Superior temporal gyrus (tissue), 1 donor: ENCODE measurements at regions not wholly inside any gene's neighbourhood (a gene's known extent, or its start where the extent isn't known, plus 50 kb on each side); places are given as distances from the start of the nearest gene placed in this dataset.
A peak's percentile ranks its signal among the peaks of the same experiment; 100 is the strongest.
"Not testable (repeated sequence)": the region's sequence is repeated elsewhere in the genome, so short reads cannot be mapped to it uniquely, and the experiment has no call there.

Source experiments
- DNase-seq: peaks from one replicate; pipeline ENCODE4 v3.0.0-alpha.2; 2016; ENCODE audit errors: extremely low spot score

- no peak for DNase-seq
Observed at GRCh38 chrX:9267415-9267814, 197.4 kb upstream of the TBL1X start.

GRCh38 chrX:9269134-9269533 is 195.7 kb upstream of the TBL1X start:
- no peak for DNase-seq

DNA sequence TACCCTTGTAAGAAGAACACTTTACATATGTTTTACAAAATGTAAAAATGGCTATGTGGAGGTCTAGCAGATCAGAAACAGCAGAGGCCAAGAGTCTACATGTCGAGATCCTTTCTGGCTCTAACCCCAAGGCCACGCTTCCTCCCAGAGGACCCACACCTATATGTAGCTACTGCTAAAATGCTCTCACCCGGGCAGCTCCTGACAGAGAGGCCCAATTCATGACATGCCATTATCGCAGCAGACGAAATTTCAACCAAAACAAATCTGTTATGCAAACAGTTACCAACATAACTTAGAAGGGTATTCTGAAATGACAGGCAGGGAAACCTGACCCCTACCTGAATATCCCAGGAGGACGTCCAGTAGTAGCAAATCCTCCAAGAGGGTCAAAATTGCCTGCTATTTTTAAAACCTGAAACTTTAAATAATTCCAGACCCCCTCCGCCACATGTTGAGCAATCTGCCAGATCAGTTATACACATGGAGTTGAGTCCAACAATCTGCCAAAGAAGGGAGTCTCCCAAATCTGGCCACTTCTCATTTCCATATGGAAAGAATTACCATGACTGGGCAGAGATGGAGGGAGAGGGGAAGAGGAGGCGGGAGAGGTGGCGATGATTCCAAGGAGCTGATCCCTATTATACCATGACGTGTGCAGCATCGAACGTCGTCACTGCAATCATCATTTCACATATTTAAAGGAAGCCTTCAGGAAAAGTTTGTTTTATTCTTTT is 192.9 kb upstream of the TBL1X start:
- no peak for DNase-seq

GRCh38 chrX:9273744-9274143 is 191.1 kb upstream of the TBL1X start:
- DNase-seq = no peak

GRCh38 chrX:9278475-9279233 is 186.2 kb upstream of the TBL1X start:
- no peak for DNase-seq

DNA sequence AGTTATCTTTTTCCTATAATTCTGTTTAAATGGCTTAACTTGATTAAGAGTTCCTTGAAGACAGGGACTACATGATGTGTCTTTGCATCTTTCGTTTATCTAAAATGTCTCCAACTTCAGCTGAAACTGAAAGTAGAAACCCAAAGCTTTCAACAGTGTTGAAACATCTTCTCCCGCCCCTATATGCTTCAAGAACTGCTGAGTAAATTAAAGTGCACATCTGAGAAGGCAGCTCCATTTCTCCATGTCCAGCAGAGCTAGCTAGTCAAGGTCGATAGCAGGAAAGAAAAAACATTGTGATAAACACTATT is 185.7 kb upstream of the TBL1X start:
- no peak for DNase-seq

GRCh38 chrX:9280831-9281230 is 184.0 kb upstream of the TBL1X start:
- no peak for DNase-seq

- DNase-seq = no peak
Observed at GRCh38 chrX:9282325-9282724, 182.5 kb upstream of the TBL1X start.

DNA sequence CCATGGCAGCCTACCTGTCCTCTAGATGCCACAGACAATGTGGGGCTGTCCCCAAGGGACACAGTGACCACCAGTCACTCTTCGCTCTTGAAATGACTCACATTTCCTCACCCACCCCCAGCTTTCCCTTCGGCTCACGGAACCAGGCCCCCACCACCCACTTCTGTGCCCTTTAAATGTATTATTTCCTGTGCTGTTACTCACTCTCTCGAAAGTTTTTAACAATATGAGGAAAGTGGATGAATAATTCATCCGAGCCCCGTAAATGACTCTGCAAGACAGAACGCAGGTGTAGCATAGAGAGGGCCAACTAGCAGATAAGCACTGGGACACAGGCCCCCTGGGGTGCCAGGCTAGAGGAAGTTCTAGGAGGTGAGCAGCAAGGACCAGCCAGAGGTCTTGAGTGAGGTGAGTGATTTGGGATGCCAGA is 179.5 kb upstream of the TBL1X start:
- DNase-seq = no peak

DNA sequence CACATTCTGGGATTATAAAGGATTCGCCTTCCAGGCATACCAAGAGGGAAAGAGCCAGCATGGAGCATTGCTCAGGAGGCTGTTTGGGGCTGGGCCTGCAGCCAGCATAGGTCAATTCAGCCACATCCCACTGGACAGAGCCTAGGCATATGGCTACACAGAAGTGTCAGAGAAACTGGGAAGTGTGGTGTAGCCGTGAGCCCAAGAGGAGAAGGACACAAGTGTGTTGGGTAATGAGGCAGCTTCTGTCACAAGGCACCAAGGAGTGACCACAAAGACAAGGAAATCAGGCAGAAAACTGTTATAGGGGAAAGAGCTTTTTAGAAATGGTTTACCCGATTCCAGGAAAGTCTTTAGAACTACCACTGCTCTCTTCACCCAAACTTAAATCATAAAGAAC is 178.6 kb upstream of the TBL1X start:
- DNase-seq = no peak

GRCh38 chrX:9291629-9292028 is 173.2 kb upstream of the TBL1X start:
- DNase-seq = no peak

GRCh38 chrX:9293051-9293496 is 171.8 kb upstream of the TBL1X start:
- DNase-seq = no peak

DNA sequence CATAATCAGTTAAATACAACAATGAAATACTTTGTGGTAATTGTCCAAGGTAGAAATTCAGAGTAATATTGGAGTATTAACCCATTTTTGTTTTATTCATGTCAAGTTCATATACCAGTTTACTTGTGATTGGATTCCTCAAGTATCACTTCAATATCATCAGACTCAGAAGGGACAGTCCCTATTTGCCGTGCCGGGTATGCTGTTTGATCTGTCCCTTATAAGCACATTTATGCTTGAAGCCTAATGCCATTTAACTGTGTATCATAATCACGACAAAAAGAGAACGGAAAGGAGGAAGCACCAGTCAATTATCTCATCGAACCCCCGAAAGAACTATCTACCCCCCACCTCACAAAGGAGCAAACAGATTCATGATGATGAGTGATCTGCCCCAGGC is 171.0 kb upstream of the TBL1X start:
- no peak for DNase-seq

- DNase-seq = no peak
Observed at GRCh38 chrX:9295551-9295950, 169.3 kb upstream of the TBL1X start.

DNA sequence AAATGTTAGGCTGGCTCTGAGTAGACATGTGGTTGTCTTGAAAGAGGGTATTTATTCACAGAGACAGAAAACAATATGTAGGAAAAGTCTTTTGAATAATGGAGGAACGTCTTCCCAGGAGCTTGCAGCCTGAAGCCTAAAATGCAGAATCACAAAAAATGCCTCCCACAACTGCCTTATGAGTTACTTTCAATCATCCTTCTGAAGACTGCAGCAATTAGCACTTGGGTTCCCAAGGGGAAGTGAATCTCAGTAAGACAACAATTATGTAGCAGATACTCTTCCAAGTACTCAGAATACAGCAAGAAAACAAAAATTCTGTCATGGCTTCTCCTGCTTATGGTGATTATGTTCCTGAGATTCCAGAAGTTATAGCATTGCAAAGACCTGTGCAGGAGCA is 166.6 kb upstream of the TBL1X start:
- no peak for DNase-seq

DNA sequence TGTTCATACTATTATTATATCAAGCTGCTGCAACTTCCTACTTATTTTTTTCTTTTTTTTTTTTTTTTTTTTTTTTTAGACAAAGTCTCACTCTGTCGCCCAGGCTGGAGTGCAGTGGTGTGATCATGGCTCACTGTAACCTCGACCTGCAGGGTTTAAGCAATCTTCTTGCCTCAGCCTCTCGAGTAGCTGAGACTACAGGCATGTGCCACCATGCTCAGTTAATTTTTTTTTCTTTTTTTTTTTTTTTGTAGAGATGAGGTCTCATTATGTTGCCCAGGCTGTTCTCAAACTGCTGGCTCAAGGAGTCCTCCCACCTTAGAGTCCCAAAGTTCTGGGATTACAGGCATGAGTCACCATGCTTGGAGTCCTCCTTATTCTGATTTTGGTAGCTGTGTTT is 165.2 kb upstream of the TBL1X start:
- not testable (repeated sequence) for DNase-seq

- DNase-seq = peak; percentile 23
Observed at GRCh38 chrX:9301836-9302235, 163.0 kb upstream of the TBL1X start.

GRCh38 chrX:9302381-9302780 is 162.5 kb upstream of the TBL1X start:
- DNase-seq = peak; percentile 34

- DNase-seq = no peak
Observed at GRCh38 chrX:9308426-9308825, 156.4 kb upstream of the TBL1X start.

- no peak for DNase-seq
Observed at GRCh38 chrX:9310616-9311015, 154.2 kb upstream of the TBL1X start.

DNA sequence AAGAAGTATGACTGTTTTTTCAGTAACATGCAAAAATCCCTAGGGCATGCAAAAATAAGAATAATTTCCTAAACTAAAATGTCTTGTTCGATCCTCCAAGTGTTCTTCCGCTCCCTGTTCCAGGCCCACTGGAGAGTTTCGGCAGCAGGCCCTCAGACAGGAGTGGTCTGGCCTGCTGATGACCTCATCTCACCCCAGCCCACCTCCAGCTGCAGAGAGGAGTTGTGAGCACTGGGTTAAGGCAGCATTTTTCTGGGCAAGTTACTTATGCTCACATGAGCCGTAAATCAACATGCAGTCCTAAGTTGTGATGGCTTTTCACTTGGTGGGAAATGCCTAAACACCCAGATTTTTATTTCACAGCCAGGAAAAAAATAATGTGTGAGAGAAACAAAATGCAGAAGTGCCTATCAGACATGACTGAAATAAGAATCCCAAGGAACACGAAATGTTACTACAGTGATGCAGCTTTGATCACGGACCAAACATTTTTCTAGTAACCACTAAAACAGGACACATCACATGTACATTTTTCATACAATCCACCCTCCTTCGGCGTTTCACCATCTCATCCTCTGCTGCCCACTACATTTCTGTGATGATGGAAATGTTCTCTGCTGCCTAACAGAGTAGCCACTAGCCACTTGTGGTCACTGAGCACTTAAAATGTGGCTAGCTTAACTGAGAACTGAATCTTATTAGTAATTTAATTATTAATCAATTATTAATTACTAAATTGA is 153.3 kb upstream of the TBL1X start:
- no peak for DNase-seq

DNA sequence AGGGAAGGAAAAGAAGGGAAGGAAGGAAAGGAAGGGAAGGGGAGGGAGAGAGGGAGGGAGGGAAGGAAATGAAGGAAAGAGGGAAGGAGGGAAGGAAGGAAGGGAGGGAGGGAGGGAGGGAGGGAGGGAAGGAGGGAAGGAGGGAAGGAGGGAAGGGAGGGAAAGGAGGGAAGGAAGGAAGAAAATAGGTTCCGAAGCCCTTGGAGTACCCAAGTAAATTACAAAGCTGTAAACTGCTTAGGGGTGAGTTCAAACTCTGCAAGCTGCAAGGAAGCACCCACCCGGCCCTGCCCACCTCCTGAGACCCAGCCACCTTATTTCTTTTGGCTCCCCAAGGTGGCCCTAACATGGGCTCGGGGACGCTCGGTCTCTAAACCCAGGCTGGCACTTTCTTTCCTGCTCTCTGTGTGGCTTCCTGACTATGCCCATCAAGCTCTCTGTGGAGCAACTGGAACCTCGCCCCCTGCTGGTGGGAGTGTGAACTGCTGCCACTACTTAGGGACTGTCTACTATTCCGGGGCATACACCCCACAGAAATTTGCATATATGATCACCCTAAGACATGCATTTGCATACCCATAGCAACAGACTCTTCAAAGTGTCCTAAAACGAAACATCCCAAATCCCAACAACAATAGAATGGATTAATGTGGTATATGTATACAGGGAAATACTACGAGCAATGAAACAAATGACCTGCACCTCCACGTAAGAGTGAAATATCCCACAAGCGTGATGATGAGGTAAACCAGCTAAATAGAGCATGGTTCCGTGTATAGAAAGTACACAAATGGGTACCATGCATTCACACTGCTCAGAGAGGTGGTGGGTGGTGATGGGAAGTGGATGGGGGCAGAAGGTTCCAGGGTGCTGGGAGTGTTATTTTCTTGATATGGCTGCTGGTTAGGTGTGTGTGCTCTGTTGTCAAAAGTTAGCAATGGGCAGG is 151.7 kb upstream of the TBL1X start:
- DNase-seq = no peak
